Panc1 (cell line): ENCODE measurements at regions not wholly inside any gene's neighbourhood (a gene's known extent, or its start where the extent isn't known, plus 50 kb on each side); places are given as distances from the start of the nearest gene placed in this dataset.

Experiments used
- ATAC-seq: fragments of 200-7000 bp; cut with Tn5 transposase; 2 replicates; pipeline ENCODE4 v1.9.1; 2020; ENCODE audit warnings: mild to moderate bottlenecking, moderate library complexity
- BruUV-seq: library from RNA; stranded (reverse); fragments of 400-500 nt; replicated peaks from 2 replicates; lab custom pipeline; 2021; lab: Mats Ljungman, UMichigan
- CTCF ChIA-PET: fragments of 300-600 bp; sonication (Branson Sonifier 250); formaldehyde crosslinking; loops from one replicate; lab custom pipeline; 2022; ENCODE audit warnings: antibody characterized with exemption; lab: Charles Lee
- POLR2A ChIA-PET: fragments of 300-600 bp; sonication (Branson Sonifier 250); formaldehyde crosslinking; loops from one replicate; lab custom pipeline; 2022; ENCODE audit warnings: antibody characterized with exemption; lab: Charles Lee
- DNase-seq: peaks from one replicate; pipeline ENCODE4 v3.0.0-alpha.2; 2010; ENCODE audit warnings: low read depth, low spot score
- H3K27ac ChIP-seq: 2 replicates; pipeline ENCODE4 v1.5.1; 2011; ENCODE audit warnings: mild to moderate bottlenecking, low read length, inconsistent platforms
- H3K27me3 ChIP-seq: fragments of 200-500 bp; sonication (Bioruptor generic); 2 replicates; pipeline ENCODE4 v1.6.0; 2014; ENCODE audit warnings: low read length, inconsistent platforms; ENCODE audit not compliant: control insufficient read depth, insufficient read depth
- H3K36me3 ChIP-seq: fragments of 200-500 bp; sonication (Bioruptor generic); 2 replicates; pipeline ENCODE4 v1.5.1; 2014; ENCODE audit warnings: inconsistent platforms, mild to moderate bottlenecking, low read length, moderate library complexity; ENCODE audit not compliant: control insufficient read depth, insufficient read depth
- H3K4me1 ChIP-seq: 2 replicates; pipeline ENCODE4 v1.5.1; 2011; ENCODE audit warnings: inconsistent platforms, mild to moderate bottlenecking, low read length, moderate library complexity; ENCODE audit not compliant: control insufficient read depth, insufficient read depth
- H3K4me3 ChIP-seq, 2 experiments: 2 replicates each; pipeline ENCODE4 v1.5.1; 2011 to 2012; ENCODE audit warnings: low read depth in 2 of 2, low read length in 2 of 2, mild to moderate bottlenecking in 2 of 2, inconsistent platforms in 1 of 2, moderate library complexity in 1 of 2
- H3K9me3 ChIP-seq: fragments of 200-500 bp; sonication (Bioruptor generic); 2 replicates; pipeline ENCODE4 v1.5.1; 2014; ENCODE audit warnings: low read depth, mild to moderate bottlenecking, inconsistent platforms, low read length, moderate library complexity; ENCODE audit not compliant: control insufficient read depth, insufficient read depth
- POLR2AphosphoS5 ChIP-seq: IDR thresholded peaks from 2 replicates; pipeline ENCODE4 v1.6.1; 2012; ENCODE audit warnings: mild to moderate bottlenecking, low read depth, low read length, moderate library complexity
- SIN3A ChIP-seq: IDR thresholded peaks from 2 replicates; pipeline ENCODE4 v1.6.1; 2012; ENCODE audit warnings: low read depth, mild to moderate bottlenecking, low read length, moderate library complexity, borderline replicate concordance; ENCODE audit not compliant: insufficient read depth
- TCF7L2 ChIP-seq: IDR thresholded peaks from 2 replicates; pipeline ENCODE4 v1.6.1; 2011; ENCODE audit warnings: mild to moderate bottlenecking, low read depth, low read length, inconsistent platforms
- in situ Hi-C: cut with HindIII; loops from 2 replicates; pipeline ENCODE4 v1.10.0; 2016; ENCODE audit warnings: low sequenced_read_pairs, low pct_unique_long_range_greater_than_20kb
- intact Hi-C: fragments of 100-400 bp; cut with micrococcal nuclease; formaldehyde crosslinking; loops from one replicate; pipeline ENCODE4 v1.10.0; 2022; ENCODE audit not compliant: unreplicated experiment
- TF ChIP-seq, protein P1 (sequence below), 2 experiments: IDR thresholded peaks; 2 replicates each; pipeline ENCODE4 v1.6.1; 2011 to 2012; ENCODE audit warnings: low read depth in 2 of 2, control low read depth in 1 of 2, low read length in 1 of 2, mild to moderate bottlenecking in 1 of 2, moderate library complexity in 1 of 2; ENCODE audit not compliant: insufficient read depth in 1 of 2
- TF ChIP-seq, protein P2 (sequence below): fragments of 450-650 bp; IDR thresholded peaks from 2 replicates; pipeline ENCODE4 v1.5.1; 2017; ENCODE audit warnings: mild to moderate bottlenecking

DNA sequence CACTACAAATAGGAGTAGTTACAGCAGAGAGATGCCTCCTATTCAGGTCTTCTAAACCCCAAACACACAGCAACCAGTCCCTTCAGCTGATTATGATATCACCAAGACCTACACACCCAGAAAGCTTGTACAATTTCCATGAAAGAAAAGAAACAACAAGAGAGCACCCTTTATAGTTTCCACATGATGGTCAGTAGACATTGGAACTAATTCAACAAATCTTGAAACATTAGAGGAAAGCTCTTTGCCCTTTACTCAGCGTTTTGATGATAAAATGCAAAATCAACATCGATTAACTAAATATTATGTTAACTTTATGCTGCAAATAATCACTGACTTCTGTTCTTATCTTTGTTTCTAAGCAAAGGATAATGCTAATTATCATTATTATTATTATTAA is 393.6 kb upstream of the ID2 start:
- peaks cover 5% of the 10 kb centered on the region; the same call in 1 of the 2 replicates for H3K27me3 ChIP-seq
- no peak overlapping the region for H3K27ac ChIP-seq
- BruUV-seq = no TSS peak
- no peak overlapping the region for H3K4me3 ChIP-seq
- H3K36me3 ChIP-seq = no peaks in the 10 kb centered on the region
- in situ Hi-C loops (no loop called here), intact Hi-C loops (no loop called here)
- POLR2A ChIA-PET = no interaction called here
- CTCF ChIA-PET = no interaction called here
- H3K4me1 ChIP-seq = no peaks in the 10 kb centered on the region
- TF ChIP-seq, protein P1, sequence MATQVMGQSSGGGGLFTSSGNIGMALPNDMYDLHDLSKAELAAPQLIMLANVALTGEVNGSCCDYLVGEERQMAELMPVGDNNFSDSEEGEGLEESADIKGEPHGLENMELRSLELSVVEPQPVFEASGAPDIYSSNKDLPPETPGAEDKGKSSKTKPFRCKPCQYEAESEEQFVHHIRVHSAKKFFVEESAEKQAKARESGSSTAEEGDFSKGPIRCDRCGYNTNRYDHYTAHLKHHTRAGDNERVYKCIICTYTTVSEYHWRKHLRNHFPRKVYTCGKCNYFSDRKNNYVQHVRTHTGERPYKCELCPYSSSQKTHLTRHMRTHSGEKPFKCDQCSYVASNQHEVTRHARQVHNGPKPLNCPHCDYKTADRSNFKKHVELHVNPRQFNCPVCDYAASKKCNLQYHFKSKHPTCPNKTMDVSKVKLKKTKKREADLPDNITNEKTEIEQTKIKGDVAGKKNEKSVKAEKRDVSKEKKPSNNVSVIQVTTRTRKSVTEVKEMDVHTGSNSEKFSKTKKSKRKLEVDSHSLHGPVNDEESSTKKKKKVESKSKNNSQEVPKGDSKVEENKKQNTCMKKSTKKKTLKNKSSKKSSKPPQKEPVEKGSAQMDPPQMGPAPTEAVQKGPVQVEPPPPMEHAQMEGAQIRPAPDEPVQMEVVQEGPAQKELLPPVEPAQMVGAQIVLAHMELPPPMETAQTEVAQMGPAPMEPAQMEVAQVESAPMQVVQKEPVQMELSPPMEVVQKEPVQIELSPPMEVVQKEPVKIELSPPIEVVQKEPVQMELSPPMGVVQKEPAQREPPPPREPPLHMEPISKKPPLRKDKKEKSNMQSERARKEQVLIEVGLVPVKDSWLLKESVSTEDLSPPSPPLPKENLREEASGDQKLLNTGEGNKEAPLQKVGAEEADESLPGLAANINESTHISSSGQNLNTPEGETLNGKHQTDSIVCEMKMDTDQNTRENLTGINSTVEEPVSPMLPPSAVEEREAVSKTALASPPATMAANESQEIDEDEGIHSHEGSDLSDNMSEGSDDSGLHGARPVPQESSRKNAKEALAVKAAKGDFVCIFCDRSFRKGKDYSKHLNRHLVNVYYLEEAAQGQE (IDR thresholded peaks at IDR 0.05; ENCODE audit: insufficient read depth in 1 of 2, low read depth in 2 of 2, low read length in 1 of 2) = no peak
- TF ChIP-seq SIN3A (no peak), POLR2AphosphoS5 (no peak), TCF7L2 (no peak)
- TF ChIP-seq, protein P2, sequence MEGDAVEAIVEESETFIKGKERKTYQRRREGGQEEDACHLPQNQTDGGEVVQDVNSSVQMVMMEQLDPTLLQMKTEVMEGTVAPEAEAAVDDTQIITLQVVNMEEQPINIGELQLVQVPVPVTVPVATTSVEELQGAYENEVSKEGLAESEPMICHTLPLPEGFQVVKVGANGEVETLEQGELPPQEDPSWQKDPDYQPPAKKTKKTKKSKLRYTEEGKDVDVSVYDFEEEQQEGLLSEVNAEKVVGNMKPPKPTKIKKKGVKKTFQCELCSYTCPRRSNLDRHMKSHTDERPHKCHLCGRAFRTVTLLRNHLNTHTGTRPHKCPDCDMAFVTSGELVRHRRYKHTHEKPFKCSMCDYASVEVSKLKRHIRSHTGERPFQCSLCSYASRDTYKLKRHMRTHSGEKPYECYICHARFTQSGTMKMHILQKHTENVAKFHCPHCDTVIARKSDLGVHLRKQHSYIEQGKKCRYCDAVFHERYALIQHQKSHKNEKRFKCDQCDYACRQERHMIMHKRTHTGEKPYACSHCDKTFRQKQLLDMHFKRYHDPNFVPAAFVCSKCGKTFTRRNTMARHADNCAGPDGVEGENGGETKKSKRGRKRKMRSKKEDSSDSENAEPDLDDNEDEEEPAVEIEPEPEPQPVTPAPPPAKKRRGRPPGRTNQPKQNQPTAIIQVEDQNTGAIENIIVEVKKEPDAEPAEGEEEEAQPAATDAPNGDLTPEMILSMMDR = no peak
- ATAC-seq (no peak), DNase-seq (no peak)
- H3K9me3 ChIP-seq = no peaks in the 10 kb centered on the region

DNA sequence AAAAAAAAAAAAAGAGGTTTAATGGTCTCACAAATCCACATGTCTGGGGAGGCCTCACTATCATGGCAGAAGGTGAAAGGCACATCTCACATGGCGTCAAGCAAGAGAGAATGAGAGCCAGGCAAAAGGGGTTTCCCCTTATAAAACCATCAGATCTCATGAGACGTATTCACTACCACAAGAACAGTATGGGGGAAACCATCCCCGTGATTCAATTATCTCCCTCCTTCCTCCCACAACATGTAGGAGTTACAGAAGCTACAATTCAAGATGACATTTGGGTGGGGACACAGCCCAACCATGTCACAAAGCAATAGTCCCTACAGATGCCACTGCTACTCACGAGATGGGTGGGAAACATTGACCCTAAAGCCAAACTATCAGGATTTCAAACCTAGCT is 392.7 kb upstream of the ID2 start:
- no TSS peak for BruUV-seq
- in situ Hi-C loops (no loop called here), intact Hi-C loops (no loop called here)
- POLR2A ChIA-PET = no interaction called here
- Histone ChIP-seq H3K9me3 (no peaks in the 10 kb centered on the region), H3K4me3 (no peak overlapping the region), H3K36me3 (no peaks in the 10 kb centered on the region), H3K27me3 (peaks cover 5% of the 10 kb centered on the region; the same call in 1 of the 2 replicates), H3K27ac (no peak overlapping the region), H3K4me1 (no peaks in the 10 kb centered on the region)
- ATAC-seq (no peak), DNase-seq (no peak)
- TF ChIP-seq, protein P2 = no peak
- CTCF ChIA-PET = no interaction called here
